OCI-M1 (cell line): ENCODE measurements at regions not wholly inside any gene's neighbourhood (a gene's known extent, or its start where the extent isn't known, plus 50 kb on each side); places are given as distances from the start of the nearest gene placed in this dataset.

ENCODE experiments used
- DNase-seq: peaks from one replicate; lab custom pipeline; 2025; lab: John Stamatoyannopoulos, UW

DNA sequence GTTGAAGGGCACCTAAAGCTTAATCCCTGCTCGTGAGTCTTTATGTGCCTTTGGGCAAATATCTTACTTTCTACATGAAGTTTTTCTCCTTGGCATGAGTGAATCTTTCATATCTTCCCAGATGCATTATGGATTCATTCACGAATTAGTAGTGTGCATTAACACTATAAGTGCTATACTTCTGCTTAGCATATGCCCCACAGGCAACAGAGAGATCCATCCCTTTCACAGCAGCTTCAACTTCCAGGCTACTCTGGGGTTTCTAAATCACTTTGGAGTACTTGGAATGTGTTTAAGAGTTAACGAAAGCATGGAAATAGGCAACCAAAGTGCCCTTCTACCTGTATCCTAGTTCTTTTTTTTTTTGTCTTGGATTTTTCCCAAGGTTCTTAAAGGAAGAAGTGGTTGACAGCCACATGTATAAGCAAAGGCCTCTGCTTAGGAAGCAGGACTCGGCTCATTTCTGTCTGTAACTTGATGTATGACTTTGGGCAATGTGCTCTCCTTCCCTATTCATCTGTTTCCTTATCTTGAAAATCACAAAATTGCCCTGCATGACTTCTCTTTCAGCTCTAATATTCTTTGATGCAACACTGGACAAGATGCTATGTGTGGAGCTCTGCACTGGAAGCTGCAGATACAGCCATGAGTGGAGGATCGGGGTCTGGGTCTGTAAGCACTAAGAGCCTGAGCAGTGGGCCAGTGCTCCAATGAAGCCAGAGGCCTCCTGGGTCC, 54.5 kb upstream of the ME3 start:
- no peak for DNase-seq

DNA sequence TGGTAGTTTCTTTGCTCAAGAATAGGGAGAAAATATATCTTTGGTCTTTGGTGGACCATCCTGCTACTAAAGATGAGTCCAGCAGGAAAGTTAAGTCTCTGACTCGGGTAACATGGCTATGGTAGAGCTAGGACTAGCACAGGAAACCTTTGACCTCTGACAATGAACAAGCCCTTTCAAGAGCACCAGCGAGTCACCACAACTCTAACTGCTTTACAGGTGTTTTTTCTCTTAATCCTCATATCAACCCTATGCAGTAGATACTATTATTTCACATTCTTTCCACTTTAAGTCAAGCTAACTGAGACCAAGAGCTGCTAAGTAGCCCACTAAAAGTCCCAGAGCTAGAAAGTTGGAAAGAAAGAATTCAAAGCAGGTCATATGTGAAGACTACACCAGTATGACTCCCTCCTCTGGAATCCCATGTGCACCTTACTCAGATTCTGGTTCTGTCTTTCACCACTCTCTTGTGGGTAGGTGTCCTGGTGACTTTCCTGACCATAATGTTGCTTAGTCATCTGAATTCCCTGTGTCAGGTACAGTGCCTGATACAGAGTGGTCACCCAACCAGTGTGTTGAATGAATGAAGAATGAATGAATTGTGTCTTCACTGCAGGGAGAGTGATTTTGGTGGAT, 53.8 kb upstream of the ME3 start:
- no peak for DNase-seq

DNA sequence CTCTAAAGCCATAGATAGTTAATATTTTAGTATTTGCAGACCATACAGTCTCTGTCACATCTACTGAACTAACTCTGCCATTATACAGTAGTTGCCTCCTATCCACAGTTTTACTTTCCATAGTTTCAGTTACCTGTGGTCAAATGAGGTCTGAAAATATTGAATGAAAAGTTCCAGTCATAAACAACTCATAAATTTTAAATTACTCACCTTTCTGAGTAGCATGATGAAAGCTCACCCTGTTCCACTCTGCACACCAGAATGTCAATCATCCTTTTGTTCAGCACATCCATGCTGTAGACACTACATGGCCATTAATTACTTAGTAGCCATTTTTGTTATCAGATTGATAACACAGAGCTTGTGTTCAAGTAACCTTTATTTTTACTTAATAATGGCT, 51.7 kb upstream of the ME3 start:
- DNase-seq: no peak

DNA sequence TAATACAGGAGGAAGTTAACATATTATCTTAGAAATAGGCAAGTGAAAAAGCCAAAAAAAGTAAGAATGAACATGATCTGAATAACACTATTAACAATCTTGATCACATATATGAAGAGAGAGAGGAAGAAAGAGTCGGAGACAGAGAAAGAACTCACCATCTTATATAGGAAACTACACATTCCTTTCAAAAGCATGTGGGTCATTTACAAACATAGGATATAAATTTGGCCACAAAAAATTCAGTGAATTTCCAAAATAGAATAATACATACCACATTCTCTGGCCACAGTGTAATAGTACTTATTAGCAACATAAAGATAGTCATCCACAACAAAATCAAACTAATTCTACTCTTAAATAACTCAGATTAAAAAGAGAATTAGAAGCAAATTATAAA, 50.9 kb upstream of the ME3 start:
- DNase-seq: no peak

DNA sequence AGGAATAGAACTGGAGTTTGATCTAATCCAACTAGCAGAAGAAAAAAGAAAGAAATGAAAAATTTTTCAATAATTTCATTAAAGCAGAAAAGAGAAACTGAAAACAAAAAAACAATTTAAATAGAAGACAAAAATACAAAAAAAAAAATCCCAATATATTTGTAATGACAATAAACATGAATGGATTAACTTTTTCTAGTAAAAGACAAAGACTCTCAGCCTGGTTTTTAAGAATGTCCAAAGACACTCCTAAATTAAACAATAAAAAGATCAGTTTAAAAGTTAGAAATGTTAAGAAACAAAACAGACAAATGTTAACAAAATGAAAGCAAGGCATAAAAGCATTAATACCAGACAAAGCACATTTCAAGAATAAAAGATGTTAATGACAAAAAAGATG, 50.3 kb upstream of the ME3 start:
- DNase-seq: no peak
